GM12873 (cell line): ENCODE measurements at regions not wholly inside any gene's neighbourhood (a gene's known extent, or its start where the extent isn't known, plus 50 kb on each side); places are given as distances from the start of the nearest gene placed in this dataset.

Experiments
- CTCF ChIP-seq: IDR thresholded peaks from 2 replicates; pipeline ENCODE4 v1.5.1; 2012; ENCODE audit warnings: low read depth, mild to moderate bottlenecking, moderate library complexity, low read length, control low read depth; ENCODE audit not compliant: insufficient read depth; ENCODE audit errors: missing control alignments

DNA sequence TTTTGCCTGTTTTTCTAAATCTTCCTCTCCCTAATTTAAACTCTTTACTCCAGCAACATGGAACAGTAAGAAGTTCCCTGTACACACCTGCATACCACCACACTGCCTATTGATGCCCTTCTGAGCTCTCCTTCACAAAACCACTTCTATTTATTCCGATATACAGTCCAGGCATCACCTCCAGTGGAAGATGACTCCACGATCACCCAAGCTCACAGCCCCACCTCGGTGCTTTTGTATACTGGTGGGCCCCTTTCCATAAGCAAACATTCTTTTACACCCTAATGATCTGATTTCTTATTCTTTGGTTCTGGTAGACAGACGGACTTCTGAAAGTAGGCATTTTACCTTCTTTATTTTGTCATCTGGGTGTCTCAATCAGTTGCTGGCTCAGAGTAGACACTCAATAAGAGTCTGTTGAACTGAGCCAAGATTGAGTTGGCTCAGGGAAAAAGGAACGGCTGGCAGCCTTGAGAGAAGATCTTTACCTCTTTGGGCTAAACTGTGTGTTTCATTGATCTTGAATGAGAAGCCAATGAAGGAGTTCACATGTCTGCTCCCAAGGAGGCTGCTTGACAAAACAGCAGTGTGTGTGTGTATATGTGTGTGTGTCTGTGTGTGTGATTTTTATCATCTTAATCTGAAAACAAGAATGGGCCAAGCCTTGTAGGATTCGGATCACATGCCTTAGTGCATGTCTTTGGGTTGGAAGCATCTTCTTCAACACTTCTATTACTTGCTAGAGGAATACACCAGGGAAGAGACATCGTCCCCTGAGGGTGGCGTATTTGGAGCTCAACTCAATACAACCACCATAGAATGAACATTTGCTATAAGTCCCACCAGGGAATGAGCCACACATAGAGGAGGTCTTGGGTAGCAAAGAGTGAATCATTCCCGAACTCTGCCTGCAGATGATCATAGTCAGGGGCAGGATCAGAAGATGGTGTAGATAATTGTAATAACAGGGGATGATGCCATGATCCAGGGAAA, 341.8 kb downstream of the CYRIA start:
- no peak for TF ChIP-seq CTCF

DNA sequence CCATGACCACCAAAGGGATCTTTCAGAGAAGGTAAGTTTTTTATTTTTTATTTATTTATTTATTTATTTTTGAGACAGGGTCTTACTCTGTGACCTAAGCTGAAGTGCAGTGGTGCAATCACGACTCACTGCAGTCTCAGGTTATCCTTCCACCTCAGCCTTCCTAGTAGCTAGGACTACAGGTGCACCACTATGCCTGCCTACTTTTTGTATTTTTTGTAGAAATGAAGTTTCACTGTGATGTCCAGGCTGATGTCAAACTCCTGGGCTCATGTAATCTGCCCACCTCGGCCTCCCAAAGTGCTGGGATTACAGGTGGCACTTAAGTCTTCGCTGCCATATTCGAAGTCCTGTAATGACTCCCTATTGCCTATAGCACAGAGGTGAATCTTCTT, 342.5 kb downstream of the CYRIA start:
- no peak for TF ChIP-seq CTCF

DNA sequence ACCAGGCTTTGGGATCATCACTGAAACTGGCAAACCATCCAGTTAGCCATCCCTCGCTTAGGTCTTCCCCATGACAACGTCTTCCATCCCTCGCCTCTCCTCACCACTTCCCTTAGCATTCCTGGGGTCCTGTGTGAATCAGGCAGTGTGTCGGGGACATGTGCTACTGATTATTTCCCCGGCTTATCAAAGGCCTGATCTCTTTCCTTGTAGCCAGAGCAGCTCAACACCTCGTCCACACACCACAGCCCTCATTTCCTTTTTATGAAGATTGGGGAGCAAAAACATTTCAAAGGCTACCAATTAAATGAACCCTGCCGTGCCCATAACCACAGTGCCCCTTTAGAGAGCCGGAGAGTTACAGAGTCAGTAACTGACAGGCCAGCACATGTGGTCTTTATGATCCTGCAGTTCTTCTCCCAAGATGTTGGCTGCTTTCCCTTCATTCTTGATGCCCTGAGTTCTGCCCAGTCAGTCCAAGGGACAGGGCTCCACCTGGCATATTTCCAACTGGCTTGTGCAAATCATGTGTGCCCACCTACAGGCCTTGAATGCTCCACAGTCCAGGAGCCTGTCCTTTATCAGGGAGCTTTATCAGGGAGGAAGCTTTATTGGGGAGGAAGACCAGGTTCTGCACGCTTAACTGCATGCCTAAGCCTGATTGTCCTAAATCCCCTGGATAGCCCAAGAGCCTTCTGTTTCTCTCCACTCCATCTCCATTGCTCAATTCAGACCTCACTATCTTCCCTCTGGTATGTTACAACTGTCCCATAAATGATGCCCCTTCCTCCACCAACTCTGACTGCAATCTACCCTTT, 343.1 kb downstream of the CYRIA start:
- TF ChIP-seq CTCF: no peak

DNA sequence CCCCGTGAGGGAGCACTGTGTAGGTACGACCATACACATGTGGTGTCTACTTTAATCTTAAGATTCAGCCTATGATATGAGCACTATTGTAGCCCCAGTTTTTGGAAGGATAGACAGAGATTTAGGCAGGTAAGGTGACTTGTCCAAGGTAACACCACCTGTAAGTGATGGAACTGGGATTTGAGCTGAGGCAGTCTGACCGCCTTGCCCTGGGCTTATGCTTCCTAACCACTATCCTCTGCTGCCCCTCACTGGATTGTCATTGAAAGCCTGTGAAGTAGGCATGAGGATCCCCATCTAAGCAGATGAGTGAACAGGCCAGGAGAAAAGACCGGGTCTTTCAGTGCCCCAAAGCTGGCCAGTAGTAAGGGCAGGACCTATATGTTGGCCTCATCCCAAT, 343.8 kb downstream of the CYRIA start:
- no peak for TF ChIP-seq CTCF

GRCh38 chr2:16321256-16321655, 344.4 kb downstream of the CYRIA start:
- TF ChIP-seq CTCF: no peak

GRCh38 chr2:16320716-16321115, 344.9 kb downstream of the CYRIA start:
- no peak for TF ChIP-seq CTCF

- TF ChIP-seq CTCF: no peak
Measured at GRCh38 chr2:16319551-16320121, 346.0 kb downstream of the CYRIA start.
